ENCODE measurements at regions not wholly inside any gene's neighbourhood (a gene's known extent, or its start where the extent isn't known, plus 50 kb on each side); places are given as distances from the start of the nearest gene placed in this dataset.

GRCh38 chr10:44030132-44030531, 354.8 kb downstream of the CXCL12 start:
- Histone ChIP-seq H3K27me3 (replicated peaks; ENCODE audit: insufficient read depth) (no peaks in the 10 kb centered on the region), H3K9me3 (no peaks in the 10 kb centered on the region), H3K4me3 (no peak overlapping the region), H3K27ac (no peak overlapping the region), H3K36me3 (no peaks in the 10 kb centered on the region), H3K4me1 (replicated peaks) (no peaks in the 10 kb centered on the region)
- intact Hi-C loops (cut with DNase I) = no loop called here
- WGBS = 83% methylated on average over 4 of the region's 4 CpGs
- no peak for TF ChIP-seq CTCF (IDR thresholded peaks at IDR 0.05)
- TF ChIP-seq POLR2AphosphoS5 (IDR thresholded peaks at IDR 0.05) = no peak
- no peak for TF ChIP-seq POLR2A (IDR thresholded peaks at IDR 0.05)
- no peak for DNase-seq (ENCODE audit: low spot score)

- Histone ChIP-seq H3K9me3 (no peaks in the 10 kb centered on the region), H3K4me1 (replicated peaks) (no peaks in the 10 kb centered on the region), H3K27me3 (replicated peaks; ENCODE audit: insufficient read depth) (no peaks in the 10 kb centered on the region), H3K4me3 (no peak overlapping the region), H3K36me3 (no peaks in the 10 kb centered on the region), H3K27ac (no peak overlapping the region)
- DNase-seq (ENCODE audit: low spot score) = no peak
- 93% methylated on average over 11 of the region's 11 CpGs for WGBS
- TF ChIP-seq POLR2A (IDR thresholded peaks at IDR 0.05) (no peak), POLR2AphosphoS5 (IDR thresholded peaks at IDR 0.05) (no peak), CTCF (IDR thresholded peaks at IDR 0.05) (no peak)
- intact Hi-C loops (cut with DNase I) = no loop called here
These were observed 356.3 kb downstream of the CXCL12 start for GRCh38 chr10:44028384-44029137.

GRCh38 chr10:44024356-44025116, 360.4 kb downstream of the CXCL12 start:
- TF ChIP-seq POLR2AphosphoS5 (IDR thresholded peaks at IDR 0.05) (no peak), POLR2A (IDR thresholded peaks at IDR 0.05) (no peak), CTCF (IDR thresholded peaks at IDR 0.05) (no peak)
- Histone ChIP-seq H3K4me1 (replicated peaks) (no peaks in the 10 kb centered on the region), H3K9me3 (no peaks in the 10 kb centered on the region), H3K27me3 (replicated peaks; ENCODE audit: insufficient read depth) (no peaks in the 10 kb centered on the region), H3K4me3 (no peak overlapping the region), H3K27ac (no peak overlapping the region), H3K36me3 (no peaks in the 10 kb centered on the region)
- WGBS = 94% methylated on average over 6 of the region's 6 CpGs
- intact Hi-C loops (cut with DNase I) = no loop called here
- no peak for DNase-seq (ENCODE audit: low spot score)

GRCh38 chr10:44023517-44023916, 361.4 kb downstream of the CXCL12 start:
- no peak for DNase-seq (ENCODE audit: low spot score)

More at GRCh38 chr10:44023517-44023916, 361.4 kb downstream of the CXCL12 start:
- H3K27me3 ChIP-seq (replicated peaks; ENCODE audit: insufficient read depth) = no peaks in the 10 kb centered on the region
- TF ChIP-seq CTCF (IDR thresholded peaks at IDR 0.05) (no peak), POLR2A (IDR thresholded peaks at IDR 0.05) (no peak), POLR2AphosphoS5 (IDR thresholded peaks at IDR 0.05) (no peak)
- WGBS = 94% methylated on average over 5 of the region's 5 CpGs
- intact Hi-C loops (cut with DNase I) = no loop called here
- H3K36me3 ChIP-seq = no peaks in the 10 kb centered on the region
- H3K4me1 ChIP-seq (replicated peaks) = no peaks in the 10 kb centered on the region
- H3K4me3 ChIP-seq = no peak overlapping the region
- no peak overlapping the region for H3K27ac ChIP-seq
- no peaks in the 10 kb centered on the region for H3K9me3 ChIP-seq
